ENCODE measurements at regions not wholly inside any gene's neighbourhood (a gene's known extent, or its start where the extent isn't known, plus 50 kb on each side); places are given as distances from the start of the nearest gene placed in this dataset.
"Not testable (repeated sequence)": the region's sequence is repeated elsewhere in the genome, so short reads cannot be mapped to it uniquely, and the experiment has no call there.

DNA sequence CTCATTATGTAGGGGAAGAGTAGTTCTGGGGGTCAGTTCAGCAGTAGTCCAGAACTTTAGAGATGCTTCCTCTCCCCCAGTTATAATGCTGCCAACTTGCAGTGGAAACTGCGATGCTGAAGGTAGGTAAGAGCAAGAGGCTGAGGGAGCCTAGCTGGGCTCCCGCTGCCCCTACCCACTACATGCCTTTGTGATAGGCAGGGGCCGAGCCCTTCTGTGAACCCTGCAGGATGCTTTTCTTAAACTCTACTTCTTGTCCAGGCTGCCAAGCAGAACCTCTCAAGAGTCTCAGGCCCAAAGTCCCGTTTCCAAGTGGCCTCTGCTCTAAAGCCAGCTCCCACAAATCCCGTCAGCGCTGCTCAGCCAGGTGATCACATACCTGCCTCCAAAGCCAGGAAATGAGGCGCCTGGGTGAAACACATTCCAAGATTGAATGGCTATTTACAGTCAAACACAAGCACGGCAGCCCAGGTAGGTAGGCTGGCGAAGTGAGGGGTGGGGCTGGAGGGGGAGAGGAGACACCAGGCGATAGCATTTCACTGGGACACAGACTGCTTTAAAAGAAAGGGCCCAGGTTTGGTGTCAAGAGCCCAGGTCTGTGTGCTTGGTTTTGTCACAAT, 150.7 kb downstream of the CD24 start:
- TF ChIP-seq FOXP2 (optimal IDR thresholded peaks at IDR 0.05; ENCODE audit: control extremely low read depth, extremely low read length, insufficient read depth) (no peak), EZH2 (IDR thresholded peaks at IDR 0.05) (no peak), POLR2AphosphoS5 (IDR thresholded peaks at IDR 0.05; ENCODE audit: borderline replicate concordance, low read depth, low read length) (no peak)
- H3K4me3 ChIP-seq = no peak overlapping the region
- no peaks in the 10 kb centered on the region for H3K36me3 ChIP-seq (ENCODE audit: insufficient read depth, low read length)
- no peak for DNase-seq (ENCODE audit: low read depth, low spot score)
- no peaks in the 10 kb centered on the region for H3K9me3 ChIP-seq (ENCODE audit: low read depth, low read length)
- no peak overlapping the region for H3K27ac ChIP-seq
- H3K9ac ChIP-seq (ENCODE audit: insufficient read length) = no peak overlapping the region

GRCh38 chr6:106823058-106823457, 151.5 kb downstream of the CD24 start:
- H3K36me3 ChIP-seq (ENCODE audit: insufficient read depth, low read length) = no peaks in the 10 kb centered on the region
- H3K9me3 ChIP-seq (ENCODE audit: low read depth, low read length) = no peaks in the 10 kb centered on the region
- DNase-seq (ENCODE audit: low read depth, low spot score) = no peak
- no peak overlapping the region for H3K27ac ChIP-seq
- TF ChIP-seq FOXP2 (optimal IDR thresholded peaks at IDR 0.05; ENCODE audit: control extremely low read depth, extremely low read length, insufficient read depth) = no peak
- no peak for TF ChIP-seq EZH2 (IDR thresholded peaks at IDR 0.05)
- TF ChIP-seq POLR2AphosphoS5 (IDR thresholded peaks at IDR 0.05; ENCODE audit: borderline replicate concordance, low read depth, low read length) = no peak
- no peak overlapping the region for H3K9ac ChIP-seq (ENCODE audit: insufficient read length)
- H3K4me3 ChIP-seq = no peak overlapping the region

DNA sequence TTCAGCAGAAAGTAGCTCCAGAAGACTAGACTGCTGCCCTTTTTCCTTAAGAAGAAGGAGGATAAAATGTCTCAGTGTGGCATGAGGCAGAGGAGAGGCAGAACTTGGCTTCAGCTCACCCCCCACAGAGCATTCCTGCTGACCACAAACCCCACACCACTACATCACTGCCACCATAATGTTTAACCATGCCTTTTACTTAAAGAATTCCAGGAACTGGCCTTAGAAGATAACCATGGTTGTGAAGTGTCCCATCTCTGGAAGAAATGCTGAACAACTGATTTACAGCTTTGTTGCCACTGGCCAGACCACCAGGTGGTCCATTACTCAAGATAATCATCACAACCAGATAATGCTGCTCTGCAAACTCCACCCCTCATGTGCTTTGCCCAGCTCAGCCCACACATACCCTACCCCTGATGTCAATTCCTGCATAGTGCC, 154.1 kb downstream of the CD24 start:
- TF ChIP-seq POLR2AphosphoS5 (IDR thresholded peaks at IDR 0.05; ENCODE audit: borderline replicate concordance, low read depth, low read length) (no peak), FOXP2 (optimal IDR thresholded peaks at IDR 0.05; ENCODE audit: control extremely low read depth, extremely low read length, insufficient read depth) (no peak), EZH2 (IDR thresholded peaks at IDR 0.05) (no peak)
- no peaks in the 10 kb centered on the region for H3K9me3 ChIP-seq (ENCODE audit: low read depth, low read length)
- H3K27ac ChIP-seq = no peak overlapping the region
- DNase-seq (ENCODE audit: low read depth, low spot score) = no peak
- no peak overlapping the region for H3K4me3 ChIP-seq
- no peaks in the 10 kb centered on the region for H3K36me3 ChIP-seq (ENCODE audit: insufficient read depth, low read length)
- no peak overlapping the region for H3K9ac ChIP-seq (ENCODE audit: insufficient read length)

- TF ChIP-seq POLR2AphosphoS5 (IDR thresholded peaks at IDR 0.05; ENCODE audit: borderline replicate concordance, low read depth, low read length) = no peak
- TF ChIP-seq FOXP2 (optimal IDR thresholded peaks at IDR 0.05; ENCODE audit: control extremely low read depth, extremely low read length, insufficient read depth) = no peak
- TF ChIP-seq EZH2 (IDR thresholded peaks at IDR 0.05) = no peak
- no peak overlapping the region for H3K9ac ChIP-seq (ENCODE audit: insufficient read length)
- no peaks in the 10 kb centered on the region for H3K9me3 ChIP-seq (ENCODE audit: low read depth, low read length)
- no peak overlapping the region for H3K27ac ChIP-seq
- no peaks in the 10 kb centered on the region for H3K36me3 ChIP-seq (ENCODE audit: insufficient read depth, low read length)
- no peak for DNase-seq (ENCODE audit: low read depth, low spot score)
- no peak overlapping the region for H3K4me3 ChIP-seq
Observed at GRCh38 chr6:106811088-106811686, 163.3 kb downstream of the CD24 start.

- Histone ChIP-seq H3K36me3 (ENCODE audit: insufficient read depth, low read length) (no peaks in the 10 kb centered on the region), H3K9ac (ENCODE audit: insufficient read length) (no peak overlapping the region), H3K4me3 (no peak overlapping the region), H3K9me3 (ENCODE audit: low read depth, low read length) (no peaks in the 10 kb centered on the region), H3K27ac (no peak overlapping the region)
- no peak for TF ChIP-seq EZH2 (IDR thresholded peaks at IDR 0.05)
- no peak for TF ChIP-seq POLR2AphosphoS5 (IDR thresholded peaks at IDR 0.05; ENCODE audit: borderline replicate concordance, low read depth, low read length)
- no peak for TF ChIP-seq FOXP2 (optimal IDR thresholded peaks at IDR 0.05; ENCODE audit: control extremely low read depth, extremely low read length, insufficient read depth)
- no peak for DNase-seq (ENCODE audit: low read depth, low spot score)
Observed at GRCh38 chr6:106808758-106809157, 165.8 kb downstream of the CD24 start.

DNA sequence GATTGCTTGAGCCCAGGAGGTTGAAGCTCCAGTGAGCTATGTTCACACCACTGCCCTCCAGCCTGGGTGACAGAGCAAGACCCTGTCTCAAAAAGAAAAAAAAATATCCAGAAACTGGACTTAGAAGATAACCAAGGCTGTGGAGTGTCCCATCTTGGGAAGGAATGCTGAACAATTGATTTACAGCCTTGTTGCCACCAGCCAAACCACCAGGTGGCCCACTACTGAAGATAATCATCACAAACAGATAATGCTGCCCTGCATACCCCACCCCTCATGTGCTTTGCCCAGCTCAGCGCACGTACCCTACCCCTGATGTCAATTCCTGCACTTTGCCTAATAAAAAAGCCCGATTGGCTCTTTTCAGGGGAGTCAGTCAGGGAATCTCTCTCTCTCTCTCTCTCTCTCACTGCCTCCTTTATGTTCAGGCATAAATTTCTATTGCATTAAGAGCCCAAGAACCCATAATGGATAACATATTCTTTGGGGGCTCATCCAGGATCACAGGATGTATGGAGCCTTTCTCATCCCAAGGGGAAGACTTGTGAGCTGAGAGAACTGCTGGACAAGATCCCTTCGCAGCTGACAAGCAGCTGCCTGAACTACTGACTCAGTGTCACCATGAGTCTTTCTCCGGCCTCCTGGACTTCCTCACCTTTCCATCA, 166.4 kb downstream of the CD24 start:
- TF ChIP-seq POLR2AphosphoS5 (IDR thresholded peaks at IDR 0.05; ENCODE audit: borderline replicate concordance, low read depth, low read length) (no peak), EZH2 (IDR thresholded peaks at IDR 0.05) (no peak), FOXP2 (optimal IDR thresholded peaks at IDR 0.05; ENCODE audit: control extremely low read depth, extremely low read length, insufficient read depth) (no peak)
- Histone ChIP-seq H3K9ac (ENCODE audit: insufficient read length) (no peak overlapping the region), H3K27ac (no peak overlapping the region), H3K36me3 (ENCODE audit: insufficient read depth, low read length) (no peaks in the 10 kb centered on the region), H3K4me3 (no peak overlapping the region), H3K9me3 (ENCODE audit: low read depth, low read length) (no peaks in the 10 kb centered on the region)
- DNase-seq (ENCODE audit: low read depth, low spot score) = no peak

- H3K36me3 ChIP-seq (ENCODE audit: insufficient read depth, low read length); DNase-seq (ENCODE audit: low read depth, low spot score); H3K9me3 ChIP-seq (ENCODE audit: low read depth, low read length); H3K27ac ChIP-seq; H3K4me3 ChIP-seq; H3K9ac ChIP-seq (ENCODE audit: insufficient read length): not testable (repeated sequence)
Observed at GRCh38 chr6:106806253-106806652, 168.3 kb downstream of the CD24 start.

- TF ChIP-seq EZH2 (IDR thresholded peaks at IDR 0.05) (no peak), POLR2AphosphoS5 (IDR thresholded peaks at IDR 0.05; ENCODE audit: borderline replicate concordance, low read depth, low read length) (no peak), FOXP2 (optimal IDR thresholded peaks at IDR 0.05; ENCODE audit: control extremely low read depth, extremely low read length, insufficient read depth) (no peak)
- H3K4me3 ChIP-seq = no peak overlapping the region
- no peak overlapping the region for H3K9ac ChIP-seq (ENCODE audit: insufficient read length)
- no peaks in the 10 kb centered on the region for H3K36me3 ChIP-seq (ENCODE audit: insufficient read depth, low read length)
- no peak for DNase-seq (ENCODE audit: low read depth, low spot score)
- H3K27ac ChIP-seq = no peak overlapping the region
- H3K9me3 ChIP-seq (ENCODE audit: low read depth, low read length) = no peaks in the 10 kb centered on the region
Observed at GRCh38 chr6:106805771-106806170, 168.8 kb downstream of the CD24 start.
